ENCODE measurements at regions not wholly inside any gene's neighbourhood (a gene's known extent, or its start where the extent isn't known, plus 50 kb on each side); places are given as distances from the start of the nearest gene placed in this dataset.

DNA sequence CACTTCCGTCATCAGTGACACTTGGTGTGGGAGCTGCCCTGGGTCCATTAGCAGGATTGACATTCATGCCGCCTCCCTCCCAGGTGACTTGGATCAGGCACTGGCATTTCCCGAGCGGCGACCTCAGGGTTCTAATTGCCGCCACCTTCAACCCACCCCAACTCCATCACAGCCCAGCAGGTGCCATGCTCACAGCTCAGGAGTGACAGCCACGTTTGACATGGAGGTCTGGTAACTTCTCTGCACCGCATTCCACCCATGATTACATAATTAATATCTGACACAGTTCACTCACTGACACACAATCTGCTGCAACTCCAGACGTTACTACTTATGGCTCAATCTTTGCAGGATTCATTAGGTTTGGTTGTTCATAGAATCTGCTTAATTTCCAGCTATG is 450.9 kb upstream of the MYT1L start:
- peaks cover 7% of the 10 kb centered on the region for H3K27me3 Mint-ChIP-seq
- Histone ChIP-seq H3K36me3 (ENCODE audit: insufficient read depth, low read length) (no peaks in the 10 kb centered on the region), H3K27me3 (ENCODE audit: control insufficient read depth in 1 of 2, insufficient read depth in 2 of 2, low read length in 2 of 2) (peaks cover 0 to 3% of the 10 kb centered on the region in 2 experiments), H3K27ac (ENCODE audit: low read depth in 1 of 2, low read length in 2 of 2) (no peak overlapping the region), H3K4me1 (ENCODE audit: insufficient read depth, low read length) (no peaks in the 10 kb centered on the region), H3K9me3 (ENCODE audit: control insufficient read depth in 1 of 2, insufficient read depth in 1 of 2, low read length in 2 of 2) (peaks cover 0 to 30% of the 10 kb centered on the region in 2 experiments), H3K4me3 (ENCODE audit: low read length) (no peak overlapping the region)
- no peak overlapping the region for H3K4me3 Mint-ChIP-seq
- no peaks in the 10 kb centered on the region for H3K36me3 Mint-ChIP-seq (ENCODE audit: low read depth)
- H3K27ac Mint-ChIP-seq: no peak overlapping the region
- no peak for DNase-seq
- H3K4me1 Mint-ChIP-seq (ENCODE audit: low read depth): no peaks in the 10 kb centered on the region
- CTCF ChIA-PET: no interaction called here
- TF ChIP-seq, protein P1, sequence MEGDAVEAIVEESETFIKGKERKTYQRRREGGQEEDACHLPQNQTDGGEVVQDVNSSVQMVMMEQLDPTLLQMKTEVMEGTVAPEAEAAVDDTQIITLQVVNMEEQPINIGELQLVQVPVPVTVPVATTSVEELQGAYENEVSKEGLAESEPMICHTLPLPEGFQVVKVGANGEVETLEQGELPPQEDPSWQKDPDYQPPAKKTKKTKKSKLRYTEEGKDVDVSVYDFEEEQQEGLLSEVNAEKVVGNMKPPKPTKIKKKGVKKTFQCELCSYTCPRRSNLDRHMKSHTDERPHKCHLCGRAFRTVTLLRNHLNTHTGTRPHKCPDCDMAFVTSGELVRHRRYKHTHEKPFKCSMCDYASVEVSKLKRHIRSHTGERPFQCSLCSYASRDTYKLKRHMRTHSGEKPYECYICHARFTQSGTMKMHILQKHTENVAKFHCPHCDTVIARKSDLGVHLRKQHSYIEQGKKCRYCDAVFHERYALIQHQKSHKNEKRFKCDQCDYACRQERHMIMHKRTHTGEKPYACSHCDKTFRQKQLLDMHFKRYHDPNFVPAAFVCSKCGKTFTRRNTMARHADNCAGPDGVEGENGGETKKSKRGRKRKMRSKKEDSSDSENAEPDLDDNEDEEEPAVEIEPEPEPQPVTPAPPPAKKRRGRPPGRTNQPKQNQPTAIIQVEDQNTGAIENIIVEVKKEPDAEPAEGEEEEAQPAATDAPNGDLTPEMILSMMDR (IDR thresholded peaks at IDR 0.05): no peak
- no peak for ATAC-seq (ENCODE audit: poor library complexity)
- POLR2A ChIA-PET: no interaction called here
- H3K9me3 Mint-ChIP-seq: peaks cover 4% of the 10 kb centered on the region
- intact Hi-C loops (cut with DNase I, micrococcal nuclease): no loop called here

DNA sequence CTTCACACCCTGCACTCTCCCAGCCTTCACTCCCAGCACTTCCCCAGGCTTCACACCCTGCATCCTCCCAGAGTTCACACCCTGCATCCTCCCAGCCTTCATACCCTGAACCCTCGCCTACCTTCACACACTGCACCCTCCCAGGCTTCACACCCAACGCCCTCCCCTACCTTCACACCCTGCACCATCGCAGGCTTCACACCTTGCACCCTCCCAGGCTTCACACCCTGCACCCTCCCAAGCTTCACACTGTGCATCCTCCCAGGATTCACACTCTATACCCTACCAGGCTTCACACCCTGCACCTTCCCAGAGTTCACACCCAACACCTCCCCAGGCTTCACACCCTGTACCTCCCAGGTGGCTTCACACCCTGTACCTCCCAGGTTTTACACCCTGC is 448.7 kb upstream of the MYT1L start:
- Mint-ChIP-seq H3K4me1 (ENCODE audit: low read depth) (no peaks in the 10 kb centered on the region), H3K36me3 (ENCODE audit: low read depth) (no peaks in the 10 kb centered on the region), H3K9me3 (peaks cover 4% of the 10 kb centered on the region), H3K4me3 (no peak overlapping the region), H3K27me3 (peaks cover 7% of the 10 kb centered on the region), H3K27ac (no peak overlapping the region)
- ATAC-seq (ENCODE audit: poor library complexity) (no peak), DNase-seq (no peak)
- CTCF ChIA-PET: no interaction called here
- TF ChIP-seq, protein P1 (IDR thresholded peaks at IDR 0.05): no peak
- Histone ChIP-seq H3K27ac (ENCODE audit: low read depth in 1 of 2, low read length in 2 of 2) (no peak overlapping the region), H3K27me3 (ENCODE audit: control insufficient read depth in 1 of 2, insufficient read depth in 2 of 2, low read length in 2 of 2) (peaks cover 0 to 3% of the 10 kb centered on the region in 2 experiments), H3K36me3 (ENCODE audit: insufficient read depth, low read length) (no peaks in the 10 kb centered on the region), H3K4me1 (ENCODE audit: insufficient read depth, low read length) (no peaks in the 10 kb centered on the region), H3K9me3 (ENCODE audit: control insufficient read depth in 1 of 2, insufficient read depth in 1 of 2, low read length in 2 of 2) (peaks cover 0 to 30% of the 10 kb centered on the region in 2 experiments), H3K4me3 (ENCODE audit: low read length) (no peak overlapping the region)
- POLR2A ChIA-PET: no interaction called here
- intact Hi-C loops (cut with DNase I, micrococcal nuclease): no loop called here

DNA sequence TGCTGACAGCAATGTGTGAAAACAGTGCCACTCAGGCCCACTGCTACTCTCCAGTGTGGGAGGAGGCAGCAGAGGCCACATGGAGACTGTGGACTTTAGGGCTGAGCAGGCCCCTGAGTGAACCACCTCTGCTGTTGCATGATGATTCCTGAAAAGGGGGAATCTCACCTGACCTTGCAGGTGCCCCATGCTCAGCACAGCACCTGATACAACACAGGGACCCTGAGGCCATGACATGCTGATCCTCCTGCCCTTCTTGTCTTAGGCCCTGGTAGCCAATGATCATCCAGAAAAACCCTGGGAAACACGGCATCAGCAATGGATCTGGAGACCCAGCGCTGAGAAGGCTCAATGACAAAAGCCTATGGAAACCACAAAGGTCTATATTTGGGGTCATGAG is 446.8 kb upstream of the MYT1L start:
- TF ChIP-seq, protein P1 (IDR thresholded peaks at IDR 0.05): no peak
- Mint-ChIP-seq H3K27ac (no peak overlapping the region), H3K9me3 (peaks cover 4% of the 10 kb centered on the region), H3K27me3 (peaks cover 2% of the 10 kb centered on the region), H3K36me3 (ENCODE audit: low read depth) (no peaks in the 10 kb centered on the region), H3K4me1 (ENCODE audit: low read depth) (no peaks in the 10 kb centered on the region), H3K4me3 (no peak overlapping the region)
- no peak overlapping the region for H3K4me3 ChIP-seq (ENCODE audit: low read length)
- ATAC-seq (ENCODE audit: poor library complexity) (no peak), DNase-seq (no peak)
- H3K4me1 ChIP-seq (ENCODE audit: insufficient read depth, low read length): no peaks in the 10 kb centered on the region
- CTCF ChIA-PET: no interaction called here
- intact Hi-C loops (cut with DNase I, micrococcal nuclease): no loop called here
- H3K36me3 ChIP-seq (ENCODE audit: insufficient read depth, low read length): no peaks in the 10 kb centered on the region
- H3K27ac ChIP-seq (ENCODE audit: low read depth in 1 of 2, low read length in 2 of 2): no peak overlapping the region
- POLR2A ChIA-PET: no interaction called here
- H3K9me3 ChIP-seq (ENCODE audit: control insufficient read depth in 1 of 2, insufficient read depth in 1 of 2, low read length in 2 of 2): peaks cover 0 to 37% of the 10 kb centered on the region in 2 experiments
- no peaks in the 10 kb centered on the region for H3K27me3 ChIP-seq (ENCODE audit: control insufficient read depth in 1 of 2, insufficient read depth in 2 of 2, low read length in 2 of 2)

Measured in CD4-positive, alpha-beta T cell (primary cell).